Activated CD8-positive, alpha-beta T cell treated with anti-CD3 and anti-CD28 coated beads for 36 hours (primary cell): ENCODE measurements at regions not wholly inside any gene's neighbourhood (a gene's known extent, or its start where the extent isn't known, plus 50 kb on each side); places are given as distances from the start of the nearest gene placed in this dataset.

ENCODE experiments used
- ATAC-seq: fragments of 200-7000 bp; cut with Tn5 transposase; one replicate; pipeline ENCODE4 v1.10.0; 2021; ENCODE audit warnings: mild to moderate bottlenecking, moderate library complexity
- CTCF ChIA-PET: fragments of 350-600 bp; sonication (Branson Sonifier 250); formaldehyde crosslinking; loops from one replicate; lab custom pipeline; 2021; ENCODE audit warnings: antibody characterized with exemption; lab: Charles Lee
- POLR2A ChIA-PET: fragments of 350-600 bp; sonication (Branson Sonifier 250); formaldehyde crosslinking; loops from one replicate; lab custom pipeline; 2021; ENCODE audit warnings: antibody characterized with exemption; lab: Charles Lee
- DNase-seq: peaks from one replicate; pipeline ENCODE4 v3.0.0-alpha.2; 2020
- H3K27ac Mint-ChIP-seq: one replicate; pipeline ENCODE4 v1.8.0; 2021; ENCODE audit warnings: mild to moderate bottlenecking, mixed read lengths
- H3K27me3 Mint-ChIP-seq: one replicate; pipeline ENCODE4 v1.8.0; 2021; ENCODE audit warnings: mixed read lengths
- H3K36me3 Mint-ChIP-seq: one replicate; pipeline ENCODE4 v1.8.0; 2021; ENCODE audit warnings: low read depth, mixed read lengths
- H3K4me1 Mint-ChIP-seq: one replicate; pipeline ENCODE4 v1.8.0; 2021; ENCODE audit warnings: low read depth, mixed read lengths
- H3K4me3 Mint-ChIP-seq: one replicate; pipeline ENCODE4 v1.8.0; 2021; ENCODE audit warnings: mild to moderate bottlenecking, moderate library complexity, mixed read lengths
- H3K9me3 Mint-ChIP-seq: one replicate; pipeline ENCODE4 v1.8.0; 2021; ENCODE audit warnings: mixed read lengths
- CTCF ChIP-seq: fragments of 200-600 bp; IDR thresholded peaks from one replicate; pipeline ENCODE4 v1.8.0; 2022; ENCODE audit warnings: antibody characterized with exemption, mild to moderate bottlenecking
- intact Hi-C: fragments of 100-400 bp; cut with micrococcal nuclease; formaldehyde crosslinking; loops from one replicate; pipeline ENCODE4 v1.10.0; 2022

- no peak for TF ChIP-seq CTCF
- H3K9me3 Mint-ChIP-seq = no peaks in the 10 kb centered on the region
- no peak overlapping the region for H3K27ac Mint-ChIP-seq
- no peak overlapping the region for H3K4me3 Mint-ChIP-seq
- ChIA-PET CTCF (no interaction called here), POLR2A (no interaction called here)
- intact Hi-C loops = no loop called here
- H3K36me3 Mint-ChIP-seq = no peaks in the 10 kb centered on the region
- ATAC-seq (no peak), DNase-seq (no peak)
- H3K27me3 Mint-ChIP-seq = peaks cover 7% of the 10 kb centered on the region
- no peaks in the 10 kb centered on the region for H3K4me1 Mint-ChIP-seq
These were observed 504.6 kb upstream of the NECTIN3 start for GRCh38 chr3:110567029-110567428.

GRCh38 chr3:110568246-110568645 lies 503.4 kb upstream of the NECTIN3 start:
- intact Hi-C loops = no loop called here
- DNase-seq (no peak), ATAC-seq (no peak)
- Mint-ChIP-seq H3K4me3 (no peak overlapping the region), H3K27me3 (peaks cover 7% of the 10 kb centered on the region), H3K36me3 (no peaks in the 10 kb centered on the region), H3K9me3 (no peaks in the 10 kb centered on the region), H3K4me1 (no peaks in the 10 kb centered on the region), H3K27ac (no peak overlapping the region)
- ChIA-PET POLR2A (no interaction called here), CTCF (no interaction called here)
- no peak for TF ChIP-seq CTCF

- Mint-ChIP-seq H3K27me3 (peaks cover 6% of the 10 kb centered on the region), H3K4me3 (no peak overlapping the region), H3K27ac (no peak overlapping the region), H3K4me1 (no peaks in the 10 kb centered on the region), H3K9me3 (no peaks in the 10 kb centered on the region), H3K36me3 (no peaks in the 10 kb centered on the region)
- no peak for DNase-seq
- no peak for TF ChIP-seq CTCF
- no peak for ATAC-seq
- ChIA-PET CTCF (no interaction called here), POLR2A (interaction anchor here (0.6 kb wide), 1 partner anchor 879 kb away, joined by 3 read pairs; no protein-coding TSS in a partner anchor)
- intact Hi-C loops = no loop called here
These were observed 502.5 kb upstream of the NECTIN3 start for GRCh38 chr3:110569073-110569472.

GRCh38 chr3:110575702-110576101 lies 495.9 kb upstream of the NECTIN3 start:
- no peak for TF ChIP-seq CTCF
- Mint-ChIP-seq H3K36me3 (no peaks in the 10 kb centered on the region), H3K27me3 (no peaks in the 10 kb centered on the region), H3K4me1 (peaks cover 3% of the 10 kb centered on the region), H3K4me3 (no peak overlapping the region), H3K27ac (no peak overlapping the region), H3K9me3 (no peaks in the 10 kb centered on the region)
- DNase-seq (no peak), ATAC-seq (no peak)
- ChIA-PET CTCF (no interaction called here), POLR2A (no interaction called here)
- intact Hi-C loops = no loop called here

GRCh38 chr3:110576960-110577359 lies 494.7 kb upstream of the NECTIN3 start:
- no peak overlapping the region for H3K4me3 Mint-ChIP-seq
- no peaks in the 10 kb centered on the region for H3K9me3 Mint-ChIP-seq
- CTCF ChIA-PET = no interaction called here
- no peaks in the 10 kb centered on the region for H3K27me3 Mint-ChIP-seq
- POLR2A ChIA-PET = no interaction called here
- no peak overlapping the region for H3K27ac Mint-ChIP-seq
- intact Hi-C loops = no loop called here
- no peak for DNase-seq
- no peak for TF ChIP-seq CTCF
- no peaks in the 10 kb centered on the region for H3K36me3 Mint-ChIP-seq
- ATAC-seq = no peak
- H3K4me1 Mint-ChIP-seq = peaks cover 3% of the 10 kb centered on the region
